GM21390 (cell line): ENCODE measurements at regions not wholly inside any gene's neighbourhood (a gene's known extent, or its start where the extent isn't known, plus 50 kb on each side); places are given as distances from the start of the nearest gene placed in this dataset.

Experiments used
- ATAC-seq: cut with Tn5 transposase; IDR thresholded peaks from one replicate; pipeline ENCODE4 v1.9.1; 2021; ENCODE audit not compliant: unreplicated experiment

DNA sequence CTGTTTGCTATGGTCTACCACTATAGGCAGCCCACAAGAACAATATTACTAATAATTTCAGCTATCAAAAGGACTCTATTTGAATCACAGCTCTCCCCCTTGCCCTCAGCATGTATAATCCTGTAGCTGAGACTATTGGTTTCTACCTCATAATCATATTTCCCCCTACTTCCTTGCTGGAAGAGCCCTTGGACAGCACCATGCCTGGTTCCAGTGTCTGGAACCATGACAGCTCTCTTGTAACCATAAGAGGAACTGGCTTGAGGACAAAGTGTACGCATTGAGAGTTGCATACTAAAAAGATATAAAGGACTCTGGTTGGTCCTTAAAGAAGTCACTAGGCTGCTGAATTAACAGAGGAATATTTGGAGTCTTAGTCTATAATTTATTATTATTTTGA, 110.7 kb upstream of the ZRANB2 start:
- ATAC-seq: no peak

DNA sequence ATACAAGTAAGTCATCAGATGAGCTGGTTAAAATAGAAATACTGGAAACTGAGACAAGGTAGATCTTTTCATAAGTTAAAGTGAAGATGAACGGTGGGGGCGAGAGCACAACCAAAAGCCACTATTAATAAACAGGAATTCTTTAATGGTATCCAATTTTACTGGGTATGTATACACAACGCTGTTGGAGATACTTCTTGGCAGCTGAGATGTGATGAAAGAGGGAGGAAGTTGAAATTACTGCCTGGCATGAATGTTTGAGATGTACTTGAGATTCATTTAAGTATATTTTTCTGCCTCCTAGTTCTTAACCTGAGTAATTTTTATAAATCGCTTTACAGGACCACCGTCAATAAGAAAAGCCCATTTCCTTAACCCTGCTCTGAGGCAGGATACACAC, 110.0 kb upstream of the ZRANB2 start:
- no peak for ATAC-seq

DNA sequence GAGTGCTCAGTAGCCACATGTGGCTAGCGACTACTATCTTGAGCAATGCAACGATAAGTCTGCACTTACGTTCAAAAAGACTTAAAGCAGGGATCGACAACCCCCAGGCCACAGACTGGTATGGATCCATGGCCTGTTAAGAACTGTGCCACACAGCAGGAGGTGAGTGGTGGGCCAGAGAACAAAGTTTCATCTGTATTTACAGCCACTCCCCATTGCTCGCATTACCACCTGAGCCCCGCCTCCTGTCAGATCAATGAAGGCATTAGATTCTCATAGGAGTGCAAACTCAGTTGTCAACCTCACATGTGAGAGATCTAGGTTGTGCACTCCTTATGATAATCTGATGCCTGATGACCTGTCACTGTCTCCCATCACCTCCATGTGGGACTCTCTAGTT, 103.6 kb upstream of the ZRANB2 start:
- no peak for ATAC-seq

DNA sequence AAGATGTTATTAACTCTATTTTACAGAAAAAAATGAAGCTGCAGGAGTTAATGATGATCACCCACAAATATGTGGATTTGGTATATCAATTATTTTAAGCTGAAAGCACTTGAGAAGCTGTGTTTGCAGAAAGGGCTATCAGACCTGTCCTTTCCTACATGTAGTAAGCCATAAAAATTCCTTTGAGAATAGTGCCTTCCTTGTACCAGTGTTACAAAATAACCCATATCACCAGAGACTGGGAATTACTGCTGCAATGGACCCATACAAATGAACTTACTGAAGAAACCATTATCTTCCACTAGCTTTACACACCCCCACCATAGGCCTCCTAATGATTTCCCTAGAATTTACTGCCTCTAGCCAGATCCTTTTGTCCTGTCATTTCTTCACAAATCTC, 99.2 kb upstream of the ZRANB2 start:
- ATAC-seq: no peak

DNA sequence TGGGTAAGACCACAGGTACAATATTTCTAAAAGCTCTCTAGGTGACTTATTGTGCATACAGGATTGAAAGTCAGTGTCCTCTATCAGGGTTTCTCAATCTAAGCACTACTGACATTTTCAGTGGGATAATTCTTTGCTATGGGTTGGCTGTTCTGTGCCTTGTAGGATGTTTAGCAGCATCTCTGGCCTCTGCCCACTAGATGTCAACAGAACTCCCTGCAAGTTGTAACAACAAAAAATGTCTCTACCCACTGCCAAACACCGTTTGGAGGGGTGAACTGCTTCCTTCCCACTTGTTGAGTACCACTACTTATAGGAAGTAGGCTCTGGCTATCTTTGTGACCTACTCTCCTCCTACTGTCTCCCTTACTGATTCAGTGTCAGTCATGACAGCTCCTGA, 90.1 kb upstream of the ZRANB2 start:
- ATAC-seq: no peak

DNA sequence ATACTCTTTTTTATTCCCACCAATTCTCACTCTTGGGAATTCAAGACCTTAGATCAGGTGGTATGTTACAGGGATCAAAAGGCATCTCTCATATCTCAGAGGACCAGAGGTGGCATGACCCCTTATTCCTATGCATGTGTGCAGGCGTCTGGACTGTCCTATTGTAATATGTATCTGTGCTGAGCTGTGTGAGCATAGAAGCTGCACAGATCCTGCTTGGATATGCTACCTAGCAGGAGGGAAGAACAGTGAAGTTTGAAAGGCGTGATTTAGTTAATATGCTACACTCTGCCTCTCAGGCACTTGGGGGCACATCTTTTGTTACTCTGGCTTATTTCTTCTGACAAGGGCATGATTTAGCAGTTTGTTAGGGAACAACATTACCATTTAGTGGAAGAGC, 86.7 kb upstream of the ZRANB2 start:
- no peak for ATAC-seq

DNA sequence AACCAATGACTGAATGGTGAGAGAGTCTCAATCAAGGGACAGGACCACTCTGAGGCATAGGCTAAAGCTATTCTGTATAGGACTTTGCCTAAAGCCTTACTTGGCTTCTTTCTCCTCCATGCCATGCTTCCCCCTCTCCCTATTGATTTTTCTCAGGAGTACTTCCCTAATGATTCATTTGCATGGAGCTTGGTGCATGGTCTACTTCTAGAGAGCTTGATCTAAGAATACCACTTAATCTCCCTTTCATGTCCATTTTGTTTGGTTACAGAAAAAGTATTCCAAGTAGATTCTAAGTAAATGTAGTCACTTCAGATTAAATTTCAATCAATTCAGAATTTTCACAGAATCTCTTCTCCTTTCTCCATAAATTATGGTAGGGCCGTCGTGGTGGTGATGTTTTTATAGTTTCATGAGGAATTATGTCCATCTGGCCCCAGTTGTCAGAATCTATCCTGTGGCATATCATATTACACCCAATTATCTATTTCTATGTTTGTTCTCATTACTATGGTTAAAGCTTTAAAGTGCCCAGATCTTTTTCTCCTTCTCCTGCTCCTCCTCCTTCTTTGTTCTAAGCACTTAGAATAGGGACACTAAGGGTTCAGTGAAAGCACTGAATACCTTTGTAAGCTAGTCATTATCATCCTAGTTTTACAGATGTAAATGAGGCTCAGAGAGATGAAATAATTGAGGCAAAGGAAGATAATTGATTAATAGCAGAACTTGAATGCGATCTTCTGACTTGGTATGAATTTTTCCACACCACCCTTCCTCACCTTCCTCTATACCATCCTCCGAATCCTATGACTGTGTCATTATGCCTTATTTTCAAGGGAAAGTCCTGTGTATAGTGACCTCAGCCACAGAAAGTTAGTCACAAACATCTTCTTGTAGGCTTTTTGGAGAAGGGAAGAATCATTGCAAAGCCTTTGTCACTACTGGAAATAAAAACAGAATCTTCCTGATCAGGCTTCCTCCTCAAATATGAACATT, 85.6 kb upstream of the ZRANB2 start:
- no peak for ATAC-seq

DNA sequence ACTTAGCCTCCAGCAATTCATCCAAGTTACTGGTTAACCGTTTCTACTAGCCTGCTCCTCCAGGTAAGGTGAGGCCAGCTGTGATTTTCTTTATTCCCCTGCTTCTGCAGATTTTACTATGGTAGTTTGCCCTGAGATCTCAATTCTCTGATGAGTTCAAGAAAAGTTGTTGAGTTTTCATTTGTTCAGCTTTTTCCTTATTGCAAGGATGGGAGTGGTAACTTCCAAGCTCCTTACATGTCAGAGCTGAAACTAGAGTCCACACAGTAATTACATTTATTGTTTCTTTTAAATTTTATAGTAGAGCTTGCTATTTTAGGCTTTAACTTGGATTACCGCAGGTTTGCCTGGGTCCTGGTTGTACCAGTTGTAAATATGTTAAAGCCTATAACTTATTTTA, 76.9 kb upstream of the ZRANB2 start:
- ATAC-seq: no peak

DNA sequence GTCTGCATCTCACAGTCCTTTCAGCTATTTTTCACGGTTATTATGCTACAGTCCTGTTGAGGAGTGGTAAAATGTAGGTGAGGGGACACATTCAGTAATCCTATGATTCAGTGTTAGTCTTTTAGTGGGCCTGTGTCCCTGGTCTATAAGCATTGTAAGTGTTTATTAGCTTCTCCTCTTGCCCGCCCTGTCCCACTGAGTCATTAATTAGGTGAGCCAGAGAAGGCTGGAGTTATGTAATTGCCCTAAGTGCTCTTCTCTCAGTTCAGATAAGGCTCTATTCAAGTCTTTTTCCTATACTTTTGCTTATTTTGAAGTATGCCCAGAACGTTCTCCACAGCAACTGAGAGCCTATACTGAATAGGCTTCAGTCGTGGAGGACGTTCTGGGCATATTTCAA, 76.3 kb upstream of the ZRANB2 start:
- no peak for ATAC-seq

DNA sequence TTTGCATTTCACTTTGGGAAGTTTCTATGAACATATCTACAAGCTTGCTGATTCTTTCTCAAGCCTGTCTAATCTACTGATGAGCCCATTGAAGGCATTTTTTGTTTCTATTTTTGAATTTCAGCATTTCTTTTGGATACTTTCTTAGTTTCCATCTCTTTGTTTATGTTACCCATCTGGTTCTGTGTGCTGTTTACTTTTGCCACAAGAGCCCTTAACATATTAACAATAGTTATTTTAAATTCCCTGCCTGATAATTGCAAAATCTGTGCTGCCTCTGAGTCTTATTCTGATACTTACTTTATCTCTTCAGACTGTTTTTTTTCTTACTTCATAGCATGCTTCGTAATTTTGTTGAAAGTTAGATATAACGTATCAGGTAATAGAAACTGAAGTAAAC, 75.8 kb upstream of the ZRANB2 start:
- no peak for ATAC-seq

DNA sequence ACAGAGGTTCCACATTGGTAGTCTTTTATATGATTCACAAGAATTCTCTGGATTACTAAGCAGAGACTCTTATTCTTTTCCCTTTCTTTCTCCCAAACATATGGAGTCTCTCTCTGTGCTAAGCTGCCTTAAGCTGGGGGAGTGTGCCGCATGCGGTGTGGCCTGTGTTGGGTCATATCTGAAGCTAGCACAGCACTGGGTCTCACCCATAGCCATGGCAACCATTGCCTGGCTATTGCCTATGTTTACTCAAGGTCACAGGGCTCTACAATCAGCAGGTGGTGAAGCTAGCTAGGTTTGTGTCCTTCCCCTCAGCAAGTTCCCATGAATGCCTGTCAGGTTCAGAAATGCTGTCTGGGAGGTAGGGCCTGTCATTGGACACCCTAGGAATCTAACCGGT, 73.6 kb upstream of the ZRANB2 start:
- ATAC-seq: no peak

DNA sequence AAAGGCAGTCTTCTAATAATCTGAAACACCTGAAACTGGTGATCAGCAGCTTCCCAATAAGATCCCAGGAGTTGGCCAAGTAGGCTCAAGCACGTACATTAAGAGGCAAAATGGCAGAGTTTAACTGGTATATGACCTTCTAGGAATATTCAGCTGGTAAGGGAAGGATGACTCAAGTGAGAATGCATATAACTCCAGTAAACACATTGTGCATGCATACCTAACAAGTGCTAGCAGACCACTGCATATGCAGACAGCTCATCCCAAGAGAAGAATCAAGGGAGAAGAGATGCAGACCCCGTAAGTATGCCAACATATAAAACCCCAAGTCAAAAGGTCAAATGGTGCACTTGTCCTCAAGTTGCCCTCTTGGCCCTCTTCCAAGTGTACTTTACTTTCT, 73.0 kb upstream of the ZRANB2 start:
- no peak for ATAC-seq

DNA sequence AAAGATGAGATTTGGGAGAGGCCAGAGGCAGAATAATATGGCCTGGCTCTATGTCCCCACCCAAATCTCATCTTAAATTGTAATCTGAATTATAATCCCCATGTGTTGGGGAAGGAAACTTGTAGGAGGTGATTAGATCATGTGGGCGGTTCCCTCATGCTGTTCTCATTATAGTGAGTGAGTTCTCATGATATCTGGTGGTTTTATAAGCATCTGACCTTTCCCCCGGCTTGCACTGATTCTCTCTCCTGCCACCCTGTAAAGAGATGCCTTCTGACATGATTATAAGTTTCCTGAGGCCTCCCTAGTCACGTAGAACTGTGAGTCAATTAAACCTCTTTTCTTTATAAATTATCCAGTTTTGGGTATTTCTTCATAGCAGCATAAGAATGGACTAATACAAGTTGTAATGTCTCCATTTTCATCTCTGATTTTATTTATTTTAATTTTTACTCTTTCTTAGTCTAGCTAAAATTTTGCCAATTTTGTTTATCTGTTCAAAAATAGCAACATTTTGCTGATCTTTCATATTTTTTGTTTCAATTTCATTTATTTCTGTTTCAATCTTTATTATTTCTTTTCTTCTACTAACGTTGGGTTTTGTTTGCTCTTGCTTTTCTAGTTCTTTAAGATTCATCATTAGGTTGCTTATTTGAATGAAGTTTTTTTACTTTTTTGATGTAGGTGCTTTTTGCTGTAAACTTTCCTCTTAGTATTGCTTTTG, 67.0 kb upstream of the ZRANB2 start:
- ATAC-seq: no peak

DNA sequence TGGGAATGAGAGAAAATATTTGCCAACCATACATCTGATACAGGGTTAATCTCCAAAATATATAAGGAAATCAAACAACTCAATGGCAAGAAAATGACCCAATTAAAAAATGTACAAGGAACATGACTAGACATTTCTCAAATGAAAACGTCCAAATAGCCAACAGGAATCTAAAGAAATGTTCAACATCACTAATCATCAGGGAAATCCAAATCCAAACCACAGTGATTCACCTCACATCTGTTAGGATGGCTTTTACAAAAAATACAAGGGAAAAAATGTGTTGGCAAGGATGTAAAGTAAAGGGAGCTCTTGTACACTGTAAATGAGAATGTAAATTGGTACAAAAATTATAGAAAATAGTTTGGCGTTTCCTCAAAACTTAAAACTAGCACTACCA, 54.7 kb upstream of the ZRANB2 start:
- no peak for ATAC-seq
